ENCODE measurements at regions not wholly inside any gene's neighbourhood (a gene's known extent, or its start where the extent isn't known, plus 50 kb on each side); places are given as distances from the start of the nearest gene placed in this dataset.

DNA sequence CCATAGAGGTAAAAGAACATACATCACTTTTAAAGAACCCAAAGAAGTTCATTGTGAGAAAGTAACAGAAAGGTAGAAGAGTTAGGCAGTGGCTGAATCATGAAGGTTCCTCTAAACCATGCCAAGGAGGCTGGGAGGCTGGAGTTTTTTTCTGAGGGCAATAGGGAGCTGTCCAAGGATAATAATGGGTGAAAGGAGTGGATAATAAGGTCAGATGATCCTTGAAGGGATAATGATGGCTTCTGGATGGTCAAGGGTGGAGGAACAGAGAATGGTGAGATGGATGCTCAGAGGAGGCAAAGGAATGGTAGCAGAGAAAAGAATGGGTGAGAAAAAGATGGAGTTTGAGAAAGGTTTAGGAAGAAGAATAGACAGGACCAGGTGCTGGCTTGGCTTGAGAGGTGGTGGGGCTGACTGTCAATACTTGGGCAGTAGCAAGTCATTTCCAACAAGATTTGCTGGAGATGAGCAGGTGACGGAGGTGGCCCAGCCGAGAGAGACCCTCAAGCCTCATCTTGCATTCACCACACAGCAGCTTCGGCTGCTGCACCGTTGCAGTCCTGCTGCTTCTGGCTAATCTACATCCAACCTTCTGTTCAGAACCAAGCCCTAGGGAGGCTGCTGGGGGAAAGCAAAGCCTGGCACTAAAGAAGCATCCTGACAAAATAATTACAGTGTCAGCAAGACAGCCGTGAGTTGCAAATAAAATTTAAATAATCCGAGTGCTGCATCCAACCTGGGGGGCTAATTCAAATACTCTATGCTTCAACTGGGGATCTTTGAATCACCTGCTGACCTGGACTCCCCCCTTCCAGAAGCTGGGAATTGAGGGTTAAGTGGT lies 131.2 kb upstream of the KCNG1 start:
- no peak for TF ChIP-seq POLR2A (IDR thresholded peaks at IDR 0.05)
- TF ChIP-seq POLR2AphosphoS5 (IDR thresholded peaks at IDR 0.05), result no peak
- TF ChIP-seq, protein P1, sequence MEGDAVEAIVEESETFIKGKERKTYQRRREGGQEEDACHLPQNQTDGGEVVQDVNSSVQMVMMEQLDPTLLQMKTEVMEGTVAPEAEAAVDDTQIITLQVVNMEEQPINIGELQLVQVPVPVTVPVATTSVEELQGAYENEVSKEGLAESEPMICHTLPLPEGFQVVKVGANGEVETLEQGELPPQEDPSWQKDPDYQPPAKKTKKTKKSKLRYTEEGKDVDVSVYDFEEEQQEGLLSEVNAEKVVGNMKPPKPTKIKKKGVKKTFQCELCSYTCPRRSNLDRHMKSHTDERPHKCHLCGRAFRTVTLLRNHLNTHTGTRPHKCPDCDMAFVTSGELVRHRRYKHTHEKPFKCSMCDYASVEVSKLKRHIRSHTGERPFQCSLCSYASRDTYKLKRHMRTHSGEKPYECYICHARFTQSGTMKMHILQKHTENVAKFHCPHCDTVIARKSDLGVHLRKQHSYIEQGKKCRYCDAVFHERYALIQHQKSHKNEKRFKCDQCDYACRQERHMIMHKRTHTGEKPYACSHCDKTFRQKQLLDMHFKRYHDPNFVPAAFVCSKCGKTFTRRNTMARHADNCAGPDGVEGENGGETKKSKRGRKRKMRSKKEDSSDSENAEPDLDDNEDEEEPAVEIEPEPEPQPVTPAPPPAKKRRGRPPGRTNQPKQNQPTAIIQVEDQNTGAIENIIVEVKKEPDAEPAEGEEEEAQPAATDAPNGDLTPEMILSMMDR (IDR thresholded peaks at IDR 0.05), result no peak
- no peak for TF ChIP-seq EP300 (IDR thresholded peaks at IDR 0.05)
